ENCODE measurements at regions not wholly inside any gene's neighbourhood (a gene's known extent, or its start where the extent isn't known, plus 50 kb on each side); places are given as distances from the start of the nearest gene placed in this dataset.

DNA sequence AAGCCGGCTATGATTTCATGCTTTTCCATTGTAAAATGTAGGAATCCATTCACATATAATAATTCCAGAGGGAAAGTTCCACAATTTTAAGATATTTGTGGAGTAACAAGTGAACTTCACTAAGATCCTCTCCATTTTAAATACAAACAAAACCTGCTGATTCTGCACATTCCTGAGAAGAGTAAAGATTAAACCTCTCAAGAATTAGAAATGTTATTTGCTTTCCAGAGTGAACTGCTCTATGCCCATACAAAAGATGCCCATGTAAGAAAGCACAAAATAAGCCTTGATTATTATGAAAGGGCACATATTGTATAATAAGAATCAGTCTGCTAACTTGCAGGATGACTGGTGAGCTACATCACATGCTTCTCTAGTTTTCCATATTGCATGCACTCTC, 241.5 kb downstream of the COX18 start:
- TF ChIP-seq TAF1 (IDR thresholded peaks at IDR 0.05; ENCODE audit: borderline replicate concordance, low read depth, low read length): no peak
- no peak for TF ChIP-seq POLR2A (IDR thresholded peaks at IDR 0.05; ENCODE audit: low read depth, low read length)
- TF ChIP-seq POLR2AphosphoS5 (IDR thresholded peaks at IDR 0.05; ENCODE audit: low read depth, low read length): no peak
- DNase-seq (ENCODE audit: insufficient read length) (no peak), FAIRE-seq (no peak)

DNA sequence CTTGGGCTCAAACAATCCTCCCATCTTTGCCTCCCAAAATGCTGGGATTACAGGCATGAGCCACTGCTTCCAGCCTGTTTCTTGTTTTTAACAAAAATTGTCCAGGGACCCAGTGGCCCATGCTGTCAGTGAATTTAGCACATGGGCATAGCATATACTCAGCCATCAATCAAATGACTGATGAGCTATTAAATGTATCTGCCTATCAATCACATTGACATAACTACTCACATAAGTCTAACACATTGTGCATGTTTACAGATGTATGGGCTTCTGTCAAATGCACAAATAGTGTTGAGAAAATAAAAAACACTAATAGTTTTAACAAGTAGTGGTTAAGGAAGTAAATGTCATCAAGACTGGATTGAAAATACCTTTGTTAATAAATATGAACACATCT, 249.4 kb downstream of the COX18 start:
- DNase-seq (ENCODE audit: insufficient read length): no peak
- no peak for TF ChIP-seq POLR2A (IDR thresholded peaks at IDR 0.05; ENCODE audit: low read depth, low read length)
- no peak for TF ChIP-seq TAF1 (IDR thresholded peaks at IDR 0.05; ENCODE audit: borderline replicate concordance, low read depth, low read length)
- no peak for TF ChIP-seq POLR2AphosphoS5 (IDR thresholded peaks at IDR 0.05; ENCODE audit: low read depth, low read length)
- no peak for FAIRE-seq

DNA sequence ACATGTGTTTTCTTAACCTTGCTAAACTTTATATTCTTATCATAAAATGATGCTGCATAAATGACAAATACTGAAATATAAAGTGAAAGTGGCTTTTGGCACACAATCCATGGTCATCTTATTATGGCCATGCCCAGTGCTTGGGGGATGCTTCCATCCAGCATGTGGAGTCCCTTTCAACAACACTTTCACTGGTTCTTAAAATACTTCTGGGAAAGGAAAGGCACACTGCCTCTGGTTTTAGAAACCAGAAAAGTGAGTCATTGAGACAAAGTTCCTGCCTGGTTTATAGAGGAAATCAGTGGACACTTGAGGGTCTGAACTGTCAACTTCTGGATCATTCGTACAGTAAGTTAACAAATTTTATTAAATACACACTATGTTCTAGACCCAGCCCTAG, 248.0 kb upstream of the ADAMTS3 start:
- no peak for TF ChIP-seq POLR2AphosphoS5 (IDR thresholded peaks at IDR 0.05; ENCODE audit: low read depth, low read length)
- no peak for TF ChIP-seq TAF1 (IDR thresholded peaks at IDR 0.05; ENCODE audit: borderline replicate concordance, low read depth, low read length)
- TF ChIP-seq POLR2A (IDR thresholded peaks at IDR 0.05; ENCODE audit: low read depth, low read length): no peak
- DNase-seq (ENCODE audit: insufficient read length): no peak
- FAIRE-seq: no peak

DNA sequence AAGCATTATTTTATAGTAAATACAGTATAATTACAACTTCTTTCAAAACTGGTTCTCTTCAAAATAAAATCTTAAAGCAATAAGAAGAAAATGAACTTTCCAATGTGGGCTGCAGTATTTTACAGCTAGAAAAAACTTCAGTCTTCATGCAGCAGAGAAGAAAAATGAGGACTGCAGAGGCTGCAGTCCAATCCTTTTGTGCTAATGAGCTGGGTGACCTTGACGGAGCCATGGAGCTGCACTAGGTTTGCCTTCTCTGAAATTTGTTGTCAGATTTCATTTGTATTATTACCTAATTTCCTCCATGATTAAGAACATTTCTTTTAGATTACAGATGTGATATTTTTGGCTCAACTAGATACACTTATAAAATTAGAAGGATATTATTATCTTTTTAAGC, 245.2 kb upstream of the ADAMTS3 start:
- no peak for TF ChIP-seq POLR2A (IDR thresholded peaks at IDR 0.05; ENCODE audit: low read depth, low read length)
- TF ChIP-seq TAF1 (IDR thresholded peaks at IDR 0.05; ENCODE audit: borderline replicate concordance, low read depth, low read length): no peak
- TF ChIP-seq POLR2AphosphoS5 (IDR thresholded peaks at IDR 0.05; ENCODE audit: low read depth, low read length): no peak
- DNase-seq (ENCODE audit: insufficient read length) (no peak), FAIRE-seq (no peak)

DNA sequence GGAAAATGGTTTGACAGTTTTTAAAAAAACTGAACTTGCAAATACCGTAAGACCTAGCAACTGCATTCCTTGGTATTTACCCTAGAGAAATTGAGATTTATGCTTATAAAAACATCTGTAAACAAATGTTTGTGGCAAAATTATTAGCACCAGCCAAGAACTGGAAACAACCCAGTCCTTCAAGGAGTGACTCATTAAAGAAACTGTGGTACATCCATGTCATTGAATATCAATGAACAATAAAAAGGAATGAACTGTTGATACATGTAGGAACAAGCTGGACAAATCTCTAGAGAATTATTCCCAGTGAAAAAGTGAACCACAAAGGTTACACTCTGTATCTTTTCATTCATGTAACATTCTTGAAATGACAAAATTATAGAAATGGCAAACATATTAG, 240.2 kb upstream of the ADAMTS3 start:
- no peak for TF ChIP-seq POLR2A (IDR thresholded peaks at IDR 0.05; ENCODE audit: low read depth, low read length)
- no peak for TF ChIP-seq TAF1 (IDR thresholded peaks at IDR 0.05; ENCODE audit: borderline replicate concordance, low read depth, low read length)
- no peak for TF ChIP-seq POLR2AphosphoS5 (IDR thresholded peaks at IDR 0.05; ENCODE audit: low read depth, low read length)
- no peak for DNase-seq (ENCODE audit: insufficient read length)
- no peak for FAIRE-seq

DNA sequence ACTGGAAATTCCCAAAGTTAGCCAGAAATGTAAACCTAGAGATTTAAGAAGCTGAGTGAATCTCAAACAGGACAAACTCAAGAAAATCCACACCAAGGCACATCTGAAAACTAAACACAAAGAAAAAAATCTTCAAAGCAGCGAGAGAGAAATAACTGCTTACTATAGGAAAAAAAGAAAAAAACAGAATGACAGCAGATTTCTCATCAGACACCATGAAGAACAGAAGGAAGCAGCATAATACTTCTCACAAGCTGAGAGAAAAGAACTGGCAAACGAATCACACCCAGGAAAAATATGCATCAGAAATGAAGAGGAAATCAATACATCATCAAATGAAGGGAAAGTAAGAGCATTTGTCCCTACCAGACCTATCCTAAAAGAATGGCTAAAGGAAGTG, 236.3 kb upstream of the ADAMTS3 start:
- FAIRE-seq (no peak), DNase-seq (ENCODE audit: insufficient read length) (no peak)
- no peak for TF ChIP-seq POLR2A (IDR thresholded peaks at IDR 0.05; ENCODE audit: low read depth, low read length)

DNA sequence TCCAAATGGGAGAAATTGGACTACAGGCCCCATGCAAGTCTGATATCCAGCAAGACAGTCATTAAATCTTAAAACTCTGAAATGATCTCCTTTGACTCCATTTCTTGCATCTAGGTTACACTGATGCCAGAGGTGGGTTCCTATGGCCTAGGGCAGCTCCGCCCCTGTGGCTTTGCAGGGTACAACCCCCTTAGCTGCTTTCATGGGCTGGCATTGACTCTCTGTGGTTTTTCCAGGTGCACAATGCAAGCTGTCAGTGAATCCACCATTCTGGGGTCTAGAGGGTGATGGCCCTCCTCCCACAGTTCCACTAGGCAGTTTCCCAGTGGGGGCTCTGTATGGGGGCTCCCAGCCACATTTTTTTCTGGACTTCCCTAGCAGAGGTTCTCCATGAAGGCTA, 228.5 kb upstream of the ADAMTS3 start:
- DNase-seq (ENCODE audit: insufficient read length) (no peak), FAIRE-seq (no peak)
- TF ChIP-seq POLR2AphosphoS5 (IDR thresholded peaks at IDR 0.05; ENCODE audit: low read depth, low read length): no peak

DNA sequence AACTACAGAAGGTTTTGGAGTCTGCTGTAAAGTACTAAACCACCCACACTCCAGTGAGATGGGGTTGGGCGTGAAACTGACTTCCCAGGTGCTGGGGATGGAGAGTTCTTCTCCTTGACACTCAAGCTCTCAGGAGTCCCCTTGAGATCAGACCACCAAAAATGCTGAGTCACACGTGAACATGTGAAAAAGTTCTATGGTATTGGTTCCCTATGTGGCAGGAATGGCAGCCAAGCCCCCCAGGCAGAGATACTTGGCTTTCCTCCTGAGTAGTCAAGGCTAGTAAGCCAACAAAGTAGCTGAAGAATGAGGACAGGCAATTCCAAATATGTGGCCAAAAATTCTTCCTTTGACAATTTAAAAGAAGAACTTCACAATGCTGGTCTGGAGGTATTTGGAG, 222.0 kb upstream of the ADAMTS3 start:
- DNase-seq (ENCODE audit: insufficient read length) (no peak), FAIRE-seq (no peak)
- TF ChIP-seq POLR2AphosphoS5 (IDR thresholded peaks at IDR 0.05; ENCODE audit: low read depth, low read length) (no peak), POLR2A (IDR thresholded peaks at IDR 0.05; ENCODE audit: low read depth, low read length) (no peak), TAF1 (IDR thresholded peaks at IDR 0.05; ENCODE audit: borderline replicate concordance, low read depth, low read length) (no peak)

DNA sequence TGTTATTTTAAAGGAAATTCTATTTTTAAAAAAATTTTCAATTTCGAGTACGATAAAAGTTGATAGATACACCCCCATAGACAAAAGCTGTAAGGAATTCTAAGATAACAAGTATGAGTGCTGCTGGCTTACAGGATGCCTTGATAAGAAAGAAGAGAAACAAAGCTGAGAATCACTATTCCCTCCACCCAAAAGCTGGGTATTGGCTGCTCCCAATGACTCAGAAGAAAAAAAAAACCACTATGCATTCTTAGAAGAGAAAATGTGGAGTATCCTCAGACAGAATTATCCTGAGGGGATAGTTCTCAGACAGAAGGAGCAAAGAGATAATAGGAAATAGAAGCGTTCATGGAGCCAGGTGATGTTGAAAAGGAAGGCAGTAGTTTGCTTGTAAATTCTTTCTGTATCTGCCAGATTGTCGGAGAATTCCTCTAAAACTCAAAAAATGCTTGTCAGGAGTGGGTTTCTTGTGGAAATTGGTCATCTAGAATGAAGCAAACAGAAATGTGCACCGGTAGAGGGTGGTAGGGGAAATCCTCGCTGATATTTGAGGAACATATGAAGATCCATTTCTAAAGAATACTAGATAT, 217.5 kb upstream of the ADAMTS3 start:
- DNase-seq (ENCODE audit: insufficient read length) (no peak), FAIRE-seq (no peak)
- TF ChIP-seq TAF1 (IDR thresholded peaks at IDR 0.05; ENCODE audit: borderline replicate concordance, low read depth, low read length): no peak
- TF ChIP-seq POLR2AphosphoS5 (IDR thresholded peaks at IDR 0.05; ENCODE audit: low read depth, low read length): no peak
- no peak for TF ChIP-seq POLR2A (IDR thresholded peaks at IDR 0.05; ENCODE audit: low read depth, low read length)

DNA sequence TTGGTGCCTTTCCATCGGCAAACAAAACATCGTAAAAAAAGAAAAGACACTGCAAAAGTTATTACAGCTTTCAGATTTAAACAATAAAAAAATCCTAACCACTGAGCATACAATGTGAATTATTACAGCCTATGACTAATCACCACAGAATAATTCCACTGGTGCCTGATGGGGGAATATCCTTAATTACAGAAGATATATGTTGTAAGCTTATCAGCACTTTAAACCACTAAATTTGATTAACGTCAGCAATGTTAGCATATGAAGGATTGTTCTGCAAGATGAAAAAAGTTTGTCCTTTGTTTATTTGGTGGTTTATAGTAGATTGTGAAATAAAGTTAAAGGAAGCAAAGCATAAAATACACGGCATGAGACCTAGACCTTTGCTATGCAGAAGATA, 210.2 kb upstream of the ADAMTS3 start:
- DNase-seq (ENCODE audit: insufficient read length): no peak
- FAIRE-seq: no peak
- no peak for TF ChIP-seq POLR2AphosphoS5 (IDR thresholded peaks at IDR 0.05; ENCODE audit: low read depth, low read length)
- TF ChIP-seq TAF1 (IDR thresholded peaks at IDR 0.05; ENCODE audit: borderline replicate concordance, low read depth, low read length): no peak
- no peak for TF ChIP-seq POLR2A (IDR thresholded peaks at IDR 0.05; ENCODE audit: low read depth, low read length)

DNA sequence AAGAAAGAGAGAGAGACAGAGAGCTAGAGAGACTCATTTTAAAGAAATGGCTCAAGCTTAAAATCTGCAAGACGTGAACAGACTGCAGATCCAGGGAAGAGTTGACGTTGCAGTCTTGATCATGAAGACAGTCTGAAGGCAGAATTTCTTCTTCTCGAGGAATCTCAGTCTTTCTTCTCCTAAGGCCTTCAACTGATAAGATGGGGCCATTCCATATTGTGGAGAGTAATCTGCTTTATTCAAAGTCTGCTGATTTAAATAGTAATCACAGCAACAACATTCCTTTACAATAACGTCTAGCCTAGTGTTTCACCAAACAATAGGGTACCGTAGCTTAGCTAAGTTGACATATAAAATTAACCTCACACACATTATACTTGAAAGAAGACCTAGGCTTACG, 208.4 kb upstream of the ADAMTS3 start:
- TF ChIP-seq POLR2A (IDR thresholded peaks at IDR 0.05; ENCODE audit: low read depth, low read length): no peak
- TF ChIP-seq TAF1 (IDR thresholded peaks at IDR 0.05; ENCODE audit: borderline replicate concordance, low read depth, low read length): no peak
- TF ChIP-seq POLR2AphosphoS5 (IDR thresholded peaks at IDR 0.05; ENCODE audit: low read depth, low read length): no peak
- FAIRE-seq: no peak
- no peak for DNase-seq (ENCODE audit: insufficient read length)

DNA sequence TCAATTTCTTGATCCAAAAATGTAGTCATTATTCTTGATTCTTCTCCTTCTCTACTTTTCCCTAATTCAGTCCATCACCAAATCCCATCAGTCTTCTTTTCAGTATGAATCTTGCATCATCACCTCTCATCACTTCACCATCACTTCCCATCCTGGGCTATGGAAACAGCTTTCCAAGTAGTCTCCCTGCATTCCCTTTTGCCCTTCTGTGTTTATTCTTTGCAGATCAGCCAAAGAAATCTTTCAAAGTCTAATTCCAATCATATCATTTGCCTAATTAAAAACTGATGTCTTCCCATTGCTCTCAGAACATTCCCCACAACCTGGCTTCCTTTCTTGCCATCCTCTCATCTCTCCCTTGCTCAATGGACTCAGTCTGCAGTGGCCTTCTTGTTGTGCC, 201.7 kb upstream of the ADAMTS3 start:
- TF ChIP-seq POLR2AphosphoS5 (IDR thresholded peaks at IDR 0.05; ENCODE audit: low read depth, low read length) (no peak), POLR2A (IDR thresholded peaks at IDR 0.05; ENCODE audit: low read depth, low read length) (no peak), TAF1 (IDR thresholded peaks at IDR 0.05; ENCODE audit: borderline replicate concordance, low read depth, low read length) (no peak)
- FAIRE-seq (no peak), DNase-seq (ENCODE audit: insufficient read length) (no peak)

DNA sequence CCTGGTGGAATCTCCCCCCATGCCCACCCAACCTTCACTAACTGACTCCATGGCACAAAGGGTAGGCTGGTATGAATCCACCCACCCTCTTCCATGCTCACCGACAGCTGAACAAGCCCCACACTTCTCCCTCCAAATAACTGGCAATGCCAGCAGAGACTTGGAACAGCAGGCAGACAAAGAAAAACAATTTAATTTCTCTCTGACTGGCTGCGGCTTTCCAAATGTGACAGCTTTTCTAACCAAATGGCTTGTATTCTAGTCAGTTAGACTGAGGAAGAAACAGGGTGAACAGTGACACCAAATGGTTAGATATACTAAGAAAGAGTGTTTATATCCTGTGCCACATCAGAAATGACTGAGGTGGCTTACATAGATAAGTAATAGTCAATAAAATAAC, 199.3 kb upstream of the ADAMTS3 start:
- no peak for FAIRE-seq

More for the DNA sequence above, 199.3 kb upstream of the ADAMTS3 start:
- TF ChIP-seq POLR2AphosphoS5 (IDR thresholded peaks at IDR 0.05; ENCODE audit: low read depth, low read length): no peak
- no peak for DNase-seq (ENCODE audit: insufficient read length)
